HFFc6 (cell line): ENCODE measurements at regions not wholly inside any gene's neighbourhood (a gene's known extent, or its start where the extent isn't known, plus 50 kb on each side); places are given as distances from the start of the nearest gene placed in this dataset.

Experiments used
- DNase-seq: peaks from one replicate; pipeline ENCODE4 v3.0.0-alpha.2; 2018
- H3K27ac Mint-ChIP-seq: 2 replicates; pipeline ENCODE4 v1.8.0; 2020; ENCODE audit warnings: mild to moderate bottlenecking, mixed read lengths
- H3K27me3 Mint-ChIP-seq: 2 replicates; pipeline ENCODE4 v1.8.0; 2021; ENCODE audit warnings: mild to moderate bottlenecking, moderate library complexity, mixed read lengths; ENCODE audit not compliant: insufficient read depth
- H3K36me3 Mint-ChIP-seq: 2 replicates; pipeline ENCODE4 v1.8.0; 2021; ENCODE audit warnings: low read depth, mixed read lengths
- H3K4me1 Mint-ChIP-seq: 2 replicates; pipeline ENCODE4 v1.8.0; 2020; ENCODE audit warnings: low read depth, mixed read lengths
- H3K4me3 Mint-ChIP-seq: 2 replicates; pipeline ENCODE4 v1.8.0; 2020; ENCODE audit warnings: mild to moderate bottlenecking, moderate library complexity, mixed read lengths
- H3K9me3 Mint-ChIP-seq: 2 replicates; pipeline ENCODE4 v1.8.0; 2020; ENCODE audit warnings: mild to moderate bottlenecking, mixed read lengths
- CTCF ChIP-seq: fragments of 200-600 bp; sonication (generic); IDR thresholded peaks from 2 replicates; pipeline ENCODE4 v1.5.0; 2021; ENCODE audit warnings: antibody characterized with exemption, mild to moderate bottlenecking

GRCh38 chr18:78895207-78896001, 84.2 kb upstream of the SALL3 start:
- Mint-ChIP-seq H3K27ac (no peak overlapping the region), H3K36me3 (peaks cover 10% of the 10 kb centered on the region; the same call in 1 of the 2 replicates), H3K27me3 (0 out of 2 replicates have a peak, but pooled peaks cover 2% of the 10 kb centered on the region), H3K9me3 (peaks cover 83% of the 10 kb centered on the region), H3K4me1 (no peaks in the 10 kb centered on the region), H3K4me3 (no peak overlapping the region)
- TF ChIP-seq CTCF, result no peak
- no peak for DNase-seq

- no peak for TF ChIP-seq CTCF
- no peaks in the 10 kb centered on the region for H3K4me1 Mint-ChIP-seq
- no peak overlapping the region for H3K27ac Mint-ChIP-seq
- 0 out of 2 replicates have a peak, but pooled peaks cover 2% of the 10 kb centered on the region for H3K27me3 Mint-ChIP-seq
- H3K36me3 Mint-ChIP-seq, result peaks cover 9% of the 10 kb centered on the region; the same call in 1 of the 2 replicates
- peaks cover 86% of the 10 kb centered on the region for H3K9me3 Mint-ChIP-seq
- no peak overlapping the region for H3K4me3 Mint-ChIP-seq
- no peak for DNase-seq
Measured at GRCh38 chr18:78896111-78896905, 83.3 kb upstream of the SALL3 start.

GRCh38 chr18:78898066-78898465, 81.6 kb upstream of the SALL3 start:
- no peak for DNase-seq
- Mint-ChIP-seq H3K36me3 (peaks cover 6% of the 10 kb centered on the region; the same call in 1 of the 2 replicates), H3K27me3 (peaks cover 4% of the 10 kb centered on the region), H3K4me3 (no peak overlapping the region), H3K9me3 (peaks cover 87% of the 10 kb centered on the region), H3K4me1 (no peaks in the 10 kb centered on the region), H3K27ac (no peak overlapping the region)
- no peak for TF ChIP-seq CTCF

- no peak for TF ChIP-seq CTCF
- Mint-ChIP-seq H3K4me3 (no peak overlapping the region), H3K27ac (no peak overlapping the region), H3K27me3 (peaks cover 3% of the 10 kb centered on the region), H3K9me3 (peaks cover 88% of the 10 kb centered on the region), H3K4me1 (no peaks in the 10 kb centered on the region), H3K36me3 (peaks cover 6% of the 10 kb centered on the region; the same call in 1 of the 2 replicates)
- DNase-seq, result no peak
Measured at GRCh38 chr18:78898635-78899034, 81.0 kb upstream of the SALL3 start.

- H3K27ac Mint-ChIP-seq, result no peak overlapping the region
- peaks cover 94% of the 10 kb centered on the region for H3K9me3 Mint-ChIP-seq
- H3K4me1 Mint-ChIP-seq, result no peaks in the 10 kb centered on the region
- no peak overlapping the region for H3K4me3 Mint-ChIP-seq
- peaks cover 6% of the 10 kb centered on the region; the same call in 1 of the 2 replicates for H3K36me3 Mint-ChIP-seq
- peaks cover 5% of the 10 kb centered on the region for H3K27me3 Mint-ChIP-seq
- TF ChIP-seq CTCF, result no peak
- DNase-seq, result no peak
Measured at GRCh38 chr18:78899241-78899640, 80.4 kb upstream of the SALL3 start.
